ENCODE measurements at regions not wholly inside any gene's neighbourhood (a gene's known extent, or its start where the extent isn't known, plus 50 kb on each side); places are given as distances from the start of the nearest gene placed in this dataset.

DNA sequence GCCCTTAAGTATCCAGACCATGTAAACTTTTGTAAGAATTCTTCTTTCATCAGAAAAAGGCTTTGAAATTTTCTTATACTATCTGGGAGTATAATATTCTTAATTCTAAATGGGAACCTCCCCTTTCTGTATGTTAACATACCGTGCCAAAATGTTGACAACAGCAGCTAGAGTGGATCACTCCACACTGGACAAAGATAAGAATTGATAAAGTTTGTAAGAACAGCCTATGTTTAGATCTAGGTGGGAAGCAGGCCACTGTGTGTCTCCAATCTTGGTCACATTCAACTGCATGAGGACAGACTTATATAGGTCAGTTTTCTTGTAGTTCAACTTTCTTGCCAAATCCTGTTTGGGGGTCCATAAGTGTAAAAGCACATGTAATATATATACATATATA is 235.7 kb downstream of the RPIA start:
- no peaks in the 10 kb centered on the region for H3K27me3 ChIP-seq (ENCODE audit: control insufficient read depth, low read length)
- no peaks in the 10 kb centered on the region for H3K79me2 ChIP-seq (ENCODE audit: control insufficient read depth, low read length)
- H3K4me1 ChIP-seq (ENCODE audit: control insufficient read depth, low read length): no peaks in the 10 kb centered on the region
- H3F3A ChIP-seq (ENCODE audit: control insufficient read depth, insufficient read depth): no peaks in the 10 kb centered on the region
- TF ChIP-seq, protein P1, sequence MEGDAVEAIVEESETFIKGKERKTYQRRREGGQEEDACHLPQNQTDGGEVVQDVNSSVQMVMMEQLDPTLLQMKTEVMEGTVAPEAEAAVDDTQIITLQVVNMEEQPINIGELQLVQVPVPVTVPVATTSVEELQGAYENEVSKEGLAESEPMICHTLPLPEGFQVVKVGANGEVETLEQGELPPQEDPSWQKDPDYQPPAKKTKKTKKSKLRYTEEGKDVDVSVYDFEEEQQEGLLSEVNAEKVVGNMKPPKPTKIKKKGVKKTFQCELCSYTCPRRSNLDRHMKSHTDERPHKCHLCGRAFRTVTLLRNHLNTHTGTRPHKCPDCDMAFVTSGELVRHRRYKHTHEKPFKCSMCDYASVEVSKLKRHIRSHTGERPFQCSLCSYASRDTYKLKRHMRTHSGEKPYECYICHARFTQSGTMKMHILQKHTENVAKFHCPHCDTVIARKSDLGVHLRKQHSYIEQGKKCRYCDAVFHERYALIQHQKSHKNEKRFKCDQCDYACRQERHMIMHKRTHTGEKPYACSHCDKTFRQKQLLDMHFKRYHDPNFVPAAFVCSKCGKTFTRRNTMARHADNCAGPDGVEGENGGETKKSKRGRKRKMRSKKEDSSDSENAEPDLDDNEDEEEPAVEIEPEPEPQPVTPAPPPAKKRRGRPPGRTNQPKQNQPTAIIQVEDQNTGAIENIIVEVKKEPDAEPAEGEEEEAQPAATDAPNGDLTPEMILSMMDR (IDR thresholded peaks at IDR 0.05; ENCODE audit: low read depth, low read length, poor library complexity, severe bottlenecking): no peak
- TF ChIP-seq EZH2phosphoT487 (IDR thresholded peaks at IDR 0.05; ENCODE audit: borderline replicate concordance, low read length): no peak
- no peaks in the 10 kb centered on the region for H4K20me1 ChIP-seq (ENCODE audit: control insufficient read depth, insufficient read depth, low read depth, low read length)
- no peak overlapping the region for H3K27ac ChIP-seq (ENCODE audit: low read depth, low read length)
- no peak overlapping the region for H3K4me2 ChIP-seq (ENCODE audit: low read length)
- H3K9me2 ChIP-seq (replicated peaks; ENCODE audit: control insufficient read depth, low read length): no peaks in the 10 kb centered on the region
- H3K9me3 ChIP-seq (ENCODE audit: control insufficient read depth, insufficient read depth, low read length): no peaks in the 10 kb centered on the region
- H3K36me3 ChIP-seq (ENCODE audit: control insufficient read depth, low read length): no peaks in the 10 kb centered on the region
- H3K4me3 ChIP-seq (ENCODE audit: low read length): no peak overlapping the region

DNA sequence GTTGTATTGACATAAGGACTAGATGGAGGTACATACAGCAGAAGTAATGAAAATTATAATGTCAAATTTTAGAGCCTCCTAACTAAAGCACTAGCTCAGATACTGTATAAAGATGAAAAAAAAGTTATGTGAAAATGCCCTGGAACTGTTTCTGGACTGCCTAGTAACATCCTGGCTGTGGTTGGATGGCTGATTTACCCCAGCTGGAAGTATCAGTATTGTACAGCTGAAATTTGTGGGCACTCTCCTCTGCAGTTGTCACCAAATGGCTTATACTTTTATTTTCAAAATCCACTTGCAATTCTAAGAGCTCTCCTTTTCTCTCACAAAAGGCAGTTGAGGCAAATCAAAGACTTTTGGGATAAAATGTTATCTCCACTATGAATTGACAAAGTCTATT is 239.2 kb downstream of the RPIA start:
- TF ChIP-seq, protein P1 (IDR thresholded peaks at IDR 0.05; ENCODE audit: low read depth, low read length, poor library complexity, severe bottlenecking): no peak
- TF ChIP-seq EZH2phosphoT487 (IDR thresholded peaks at IDR 0.05; ENCODE audit: borderline replicate concordance, low read length): no peak
- no peak overlapping the region for H3K4me2 ChIP-seq (ENCODE audit: low read length)
- H3K79me2 ChIP-seq (ENCODE audit: control insufficient read depth, low read length): no peaks in the 10 kb centered on the region
- H3K36me3 ChIP-seq (ENCODE audit: control insufficient read depth, low read length): no peaks in the 10 kb centered on the region
- no peak overlapping the region for H3K27ac ChIP-seq (ENCODE audit: low read depth, low read length)
- no peaks in the 10 kb centered on the region for H3F3A ChIP-seq (ENCODE audit: control insufficient read depth, insufficient read depth)
- no peak overlapping the region for H3K4me3 ChIP-seq (ENCODE audit: low read length)
- H3K27me3 ChIP-seq (ENCODE audit: control insufficient read depth, low read length): no peaks in the 10 kb centered on the region
- H4K20me1 ChIP-seq (ENCODE audit: control insufficient read depth, insufficient read depth, low read depth, low read length): no peaks in the 10 kb centered on the region
- H3K9me2 ChIP-seq (replicated peaks; ENCODE audit: control insufficient read depth, low read length): no peaks in the 10 kb centered on the region
- H3K4me1 ChIP-seq (ENCODE audit: control insufficient read depth, low read length): no peaks in the 10 kb centered on the region
- no peaks in the 10 kb centered on the region for H3K9me3 ChIP-seq (ENCODE audit: control insufficient read depth, insufficient read depth, low read length)

DNA sequence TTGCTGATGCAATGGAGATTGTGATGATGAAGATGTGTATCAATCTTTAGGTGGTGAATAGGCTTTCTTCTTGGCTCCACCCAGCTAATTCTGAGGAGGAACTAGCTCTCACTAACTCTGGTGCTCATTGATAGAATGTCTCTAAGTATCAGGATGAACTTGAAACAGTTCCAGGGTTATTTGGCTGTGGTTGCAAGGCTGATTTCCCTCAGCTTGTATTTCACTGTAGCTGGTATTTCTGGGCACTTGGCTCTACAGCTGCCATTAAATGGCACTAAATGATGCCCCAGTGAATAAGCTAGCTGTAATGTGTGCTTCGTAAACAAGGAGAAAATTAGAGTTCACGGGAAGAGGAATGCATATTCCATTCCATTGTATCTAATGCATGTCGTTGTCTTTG is 241.2 kb downstream of the RPIA start:
- no peaks in the 10 kb centered on the region for H3K4me1 ChIP-seq (ENCODE audit: control insufficient read depth, low read length)
- H3F3A ChIP-seq (ENCODE audit: control insufficient read depth, insufficient read depth): no peaks in the 10 kb centered on the region
- TF ChIP-seq EZH2phosphoT487 (IDR thresholded peaks at IDR 0.05; ENCODE audit: borderline replicate concordance, low read length): no peak
- TF ChIP-seq, protein P1 (IDR thresholded peaks at IDR 0.05; ENCODE audit: low read depth, low read length, poor library complexity, severe bottlenecking): no peak
- H3K9me3 ChIP-seq (ENCODE audit: control insufficient read depth, insufficient read depth, low read length): no peaks in the 10 kb centered on the region
- no peaks in the 10 kb centered on the region for H4K20me1 ChIP-seq (ENCODE audit: control insufficient read depth, insufficient read depth, low read depth, low read length)
- H3K9me2 ChIP-seq (replicated peaks; ENCODE audit: control insufficient read depth, low read length): no peaks in the 10 kb centered on the region
- H3K27ac ChIP-seq (ENCODE audit: low read depth, low read length): no peak overlapping the region
- H3K4me3 ChIP-seq (ENCODE audit: low read length): no peak overlapping the region
- H3K4me2 ChIP-seq (ENCODE audit: low read length): no peak overlapping the region
- no peaks in the 10 kb centered on the region for H3K36me3 ChIP-seq (ENCODE audit: control insufficient read depth, low read length)
- no peaks in the 10 kb centered on the region for H3K79me2 ChIP-seq (ENCODE audit: control insufficient read depth, low read length)
- H3K27me3 ChIP-seq (ENCODE audit: control insufficient read depth, low read length): no peaks in the 10 kb centered on the region

DNA sequence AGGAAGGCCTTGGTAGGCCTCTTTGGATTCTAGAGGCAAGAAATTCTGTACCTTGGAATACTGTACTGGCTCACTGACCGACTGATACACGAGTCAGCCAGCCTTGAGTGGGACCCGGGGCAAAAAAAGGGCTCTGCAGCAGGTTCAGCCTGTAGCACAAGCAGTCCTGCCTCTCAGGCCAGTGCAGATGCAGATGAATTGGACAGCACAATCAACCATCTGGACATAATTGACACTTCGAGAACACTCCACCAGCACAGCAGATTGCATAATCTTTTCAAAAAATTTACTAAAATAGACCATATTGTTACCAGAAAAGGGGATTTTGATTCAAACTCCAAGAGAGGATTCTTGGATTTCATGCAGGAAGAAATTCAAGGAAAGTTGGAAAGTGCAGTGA is 241.6 kb downstream of the RPIA start:
- Histone ChIP-seq H4K20me1 (ENCODE audit: control insufficient read depth, insufficient read depth, low read depth, low read length) (no peaks in the 10 kb centered on the region), H3K4me2 (ENCODE audit: low read length) (no peak overlapping the region), H3K79me2 (ENCODE audit: control insufficient read depth, low read length) (no peaks in the 10 kb centered on the region), H3K9me3 (ENCODE audit: control insufficient read depth, insufficient read depth, low read length) (no peaks in the 10 kb centered on the region), H3F3A (ENCODE audit: control insufficient read depth, insufficient read depth) (no peaks in the 10 kb centered on the region), H3K9me2 (replicated peaks; ENCODE audit: control insufficient read depth, low read length) (no peaks in the 10 kb centered on the region), H3K4me1 (ENCODE audit: control insufficient read depth, low read length) (no peaks in the 10 kb centered on the region), H3K36me3 (ENCODE audit: control insufficient read depth, low read length) (no peaks in the 10 kb centered on the region), H3K27me3 (ENCODE audit: control insufficient read depth, low read length) (no peaks in the 10 kb centered on the region), H3K27ac (ENCODE audit: low read depth, low read length) (no peak overlapping the region), H3K4me3 (ENCODE audit: low read length) (no peak overlapping the region)
- TF ChIP-seq, protein P1 (IDR thresholded peaks at IDR 0.05; ENCODE audit: low read depth, low read length, poor library complexity, severe bottlenecking): no peak
- TF ChIP-seq EZH2phosphoT487 (IDR thresholded peaks at IDR 0.05; ENCODE audit: borderline replicate concordance, low read length): no peak

Measured in DOHH2 (cell line).